LNCAP (cell line): ENCODE measurements at regions not wholly inside any gene's neighbourhood (a gene's known extent, or its start where the extent isn't known, plus 50 kb on each side); places are given as distances from the start of the nearest gene placed in this dataset.

Experiments
- TF ChIP-seq, protein P1 (sequence below): fragments of 450-650 bp; IDR thresholded peaks from 2 replicates; pipeline ENCODE4 v1.5.1; 2017; ENCODE audit warnings: mild to moderate bottlenecking

DNA sequence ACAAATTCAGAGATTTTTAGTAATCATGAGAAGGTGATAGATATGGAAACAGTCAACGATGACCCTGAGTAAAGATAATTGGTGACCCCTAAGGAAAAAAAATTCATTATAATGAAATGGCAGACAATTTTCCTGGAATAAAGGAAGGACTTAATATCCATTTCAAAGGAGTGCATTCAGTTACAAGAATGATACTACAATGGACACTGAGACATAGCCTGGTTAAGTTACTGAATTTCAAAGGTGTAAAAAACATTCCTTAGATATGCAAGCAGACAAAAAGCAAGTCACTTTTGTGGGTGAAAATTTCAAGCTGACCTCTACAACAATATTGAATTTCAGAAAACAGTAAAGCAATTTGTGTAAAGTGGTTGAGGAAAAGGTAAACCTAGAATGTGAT, 1012.5 kb upstream of the SEMA6A start:
- TF ChIP-seq, protein P1, sequence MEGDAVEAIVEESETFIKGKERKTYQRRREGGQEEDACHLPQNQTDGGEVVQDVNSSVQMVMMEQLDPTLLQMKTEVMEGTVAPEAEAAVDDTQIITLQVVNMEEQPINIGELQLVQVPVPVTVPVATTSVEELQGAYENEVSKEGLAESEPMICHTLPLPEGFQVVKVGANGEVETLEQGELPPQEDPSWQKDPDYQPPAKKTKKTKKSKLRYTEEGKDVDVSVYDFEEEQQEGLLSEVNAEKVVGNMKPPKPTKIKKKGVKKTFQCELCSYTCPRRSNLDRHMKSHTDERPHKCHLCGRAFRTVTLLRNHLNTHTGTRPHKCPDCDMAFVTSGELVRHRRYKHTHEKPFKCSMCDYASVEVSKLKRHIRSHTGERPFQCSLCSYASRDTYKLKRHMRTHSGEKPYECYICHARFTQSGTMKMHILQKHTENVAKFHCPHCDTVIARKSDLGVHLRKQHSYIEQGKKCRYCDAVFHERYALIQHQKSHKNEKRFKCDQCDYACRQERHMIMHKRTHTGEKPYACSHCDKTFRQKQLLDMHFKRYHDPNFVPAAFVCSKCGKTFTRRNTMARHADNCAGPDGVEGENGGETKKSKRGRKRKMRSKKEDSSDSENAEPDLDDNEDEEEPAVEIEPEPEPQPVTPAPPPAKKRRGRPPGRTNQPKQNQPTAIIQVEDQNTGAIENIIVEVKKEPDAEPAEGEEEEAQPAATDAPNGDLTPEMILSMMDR = no peak

DNA sequence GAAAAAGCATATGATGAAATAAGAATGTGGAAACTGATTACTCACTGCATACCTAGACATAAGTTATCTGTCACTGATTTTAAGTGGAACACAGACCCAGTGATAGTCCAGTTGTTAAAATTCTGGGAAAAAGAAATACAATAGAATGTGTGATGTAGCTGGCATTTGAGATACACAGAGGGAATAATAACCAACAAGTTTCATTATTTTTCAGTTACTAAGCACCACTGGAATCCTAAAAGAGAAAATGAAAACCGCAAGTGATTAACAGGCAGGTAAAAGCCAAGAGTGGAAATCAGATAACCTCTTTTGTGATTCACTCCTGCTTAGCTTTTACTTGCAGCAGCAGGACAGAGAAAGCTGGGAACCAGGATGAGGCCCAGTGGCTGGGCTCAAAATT, 994.0 kb upstream of the SEMA6A start:
- TF ChIP-seq, protein P1 = no peak

DNA sequence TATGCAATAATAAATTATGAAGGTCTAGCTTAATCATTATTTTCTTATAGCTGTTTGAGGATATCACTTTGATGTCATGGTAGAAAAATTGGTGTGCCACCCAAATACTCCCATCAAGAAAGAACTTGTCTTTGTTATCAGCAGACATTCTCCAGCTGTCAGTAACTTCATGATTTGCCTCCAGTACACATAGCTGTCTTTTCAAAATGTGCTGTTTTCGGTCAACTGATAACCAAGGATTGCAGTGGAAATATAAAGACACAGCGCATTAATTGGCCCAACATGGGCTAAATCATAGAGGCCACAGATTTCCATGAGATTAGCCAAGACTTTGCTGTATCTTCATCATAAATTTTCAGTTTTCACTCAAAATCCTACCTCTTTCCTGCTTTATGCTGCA, 993.5 kb upstream of the SEMA6A start:
- TF ChIP-seq, protein P1 = no peak

DNA sequence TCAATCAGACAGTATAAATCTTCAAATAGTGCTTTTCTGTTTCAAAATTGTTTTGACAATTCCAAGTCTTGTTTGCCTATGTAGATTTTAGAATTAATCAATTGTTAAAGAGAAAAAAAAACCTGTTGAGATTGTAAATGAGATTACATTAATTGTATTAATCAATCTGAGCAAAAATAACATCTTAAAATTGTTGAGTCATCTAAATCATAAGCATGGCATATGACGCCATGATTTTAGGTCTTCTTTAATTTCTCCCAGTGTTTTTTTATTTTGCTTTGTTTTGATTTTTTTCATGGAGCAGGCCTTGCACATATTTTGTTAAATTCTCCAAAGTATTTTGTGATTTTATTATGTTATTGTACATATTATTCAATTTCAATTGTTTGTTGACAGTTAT, 988.0 kb upstream of the SEMA6A start:
- TF ChIP-seq, protein P1 = no peak

DNA sequence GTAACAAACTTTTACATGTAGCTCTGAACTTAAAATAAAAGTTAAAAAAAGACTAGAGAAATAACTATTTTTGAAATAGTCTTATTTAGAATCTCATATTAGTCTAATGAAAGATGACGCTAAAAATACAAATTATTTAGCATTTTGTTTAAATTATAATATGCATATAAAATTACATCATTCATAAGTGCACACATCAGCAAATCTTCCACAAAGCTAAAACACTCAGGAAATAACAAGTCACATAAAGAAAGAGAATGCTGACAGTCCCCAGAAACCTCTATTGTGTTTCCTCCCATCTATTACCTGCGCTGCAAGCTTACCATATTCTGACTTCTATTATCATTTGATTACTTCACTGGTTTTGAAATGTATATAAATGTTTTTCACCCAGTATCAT, 986.9 kb upstream of the SEMA6A start:
- TF ChIP-seq, protein P1 = no peak

DNA sequence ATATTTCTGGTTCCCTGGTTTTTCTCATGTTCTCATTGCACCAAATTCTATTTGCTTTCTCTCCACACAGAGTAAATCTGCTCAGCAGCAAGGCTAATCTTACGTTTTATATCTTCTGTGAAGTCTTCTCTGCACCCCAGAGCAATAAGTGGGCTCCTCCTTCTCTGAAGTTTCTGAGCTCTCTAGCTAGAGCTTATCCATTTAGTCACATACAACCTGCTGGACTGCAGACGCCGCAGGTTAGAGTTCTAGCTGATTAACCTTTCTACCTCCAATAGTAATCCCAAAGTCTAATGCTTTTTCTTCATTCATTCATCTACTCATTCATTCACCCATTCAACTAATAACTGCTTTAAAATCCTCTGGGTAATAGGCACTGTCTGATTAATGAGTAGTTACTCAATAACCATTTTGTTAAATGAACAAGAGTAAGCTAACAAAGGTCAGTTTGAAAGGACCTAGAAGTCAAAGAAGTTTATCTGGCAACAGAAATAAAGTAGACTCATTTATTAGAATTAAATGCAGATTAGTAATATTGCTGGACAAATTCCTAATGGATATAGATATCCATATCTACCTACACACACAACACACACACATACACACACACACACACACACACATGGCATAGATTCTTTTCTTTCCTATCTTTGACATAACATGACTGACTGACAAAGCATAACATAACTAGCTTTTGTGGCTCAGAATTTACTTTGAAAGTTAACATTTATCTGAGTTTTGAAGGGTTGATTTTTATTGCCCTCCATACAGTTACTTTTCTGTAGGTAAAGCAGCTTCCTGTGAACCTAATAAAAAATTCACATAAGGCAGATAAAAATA, 984.6 kb upstream of the SEMA6A start:
- TF ChIP-seq, protein P1 = no peak

DNA sequence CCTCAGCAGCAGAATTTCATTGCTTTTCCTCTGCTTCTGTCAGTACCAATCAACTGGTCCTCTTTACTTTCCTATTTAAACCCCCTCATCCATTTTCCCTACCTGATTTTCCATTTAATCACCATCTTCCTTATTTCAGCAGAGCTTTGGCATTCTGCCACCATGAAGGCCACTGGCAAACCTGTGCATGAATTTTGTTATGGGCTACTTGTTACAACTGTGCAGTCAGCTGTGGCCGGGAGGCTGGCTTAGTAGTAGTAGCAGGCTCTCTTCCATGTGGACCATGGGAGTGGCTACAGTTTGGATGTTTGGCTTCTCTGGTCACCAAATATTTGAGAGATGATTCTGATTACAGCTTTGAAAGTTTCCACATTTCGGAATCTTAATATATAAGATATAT, 976.6 kb upstream of the SEMA6A start:
- TF ChIP-seq, protein P1 = no peak
